ENCODE measurements at regions not wholly inside any gene's neighbourhood (a gene's known extent, or its start where the extent isn't known, plus 50 kb on each side); places are given as distances from the start of the nearest gene placed in this dataset.

GRCh38 chr20:24730750-24731149 is 218.3 kb upstream of the CST7 start:
- Mint-ChIP-seq H3K27me3 (ENCODE audit: low read depth, poor library complexity) (no peaks in the 10 kb centered on the region), H3K36me3 (ENCODE audit: low read depth) (no peaks in the 10 kb centered on the region), H3K27ac (no peak overlapping the region), H3K9me3 (no peaks in the 10 kb centered on the region), H3K4me1 (peaks cover 10% of the 10 kb centered on the region), H3K4me3 (no peak overlapping the region)
- DNase-seq, result no peak
- no peak for TF ChIP-seq CTCF (IDR thresholded peaks at IDR 0.05)

- no peak for TF ChIP-seq CTCF (IDR thresholded peaks at IDR 0.05)
Observed at GRCh38 chr20:24731312-24731711, 217.8 kb upstream of the CST7 start.

GRCh38 chr20:24732076-24732475 is 217.0 kb upstream of the CST7 start:
- Mint-ChIP-seq H3K27ac (no peak overlapping the region), H3K4me3 (no peak overlapping the region), H3K27me3 (ENCODE audit: low read depth, poor library complexity) (no peaks in the 10 kb centered on the region), H3K36me3 (ENCODE audit: low read depth) (no peaks in the 10 kb centered on the region), H3K9me3 (no peaks in the 10 kb centered on the region), H3K4me1 (peaks cover 10% of the 10 kb centered on the region)
- no peak for TF ChIP-seq CTCF (IDR thresholded peaks at IDR 0.05)
- no peak for DNase-seq

More at GRCh38 chr20:24731312-24731711, 217.8 kb upstream of the CST7 start:
- no peak for DNase-seq
- Mint-ChIP-seq H3K4me1 (peaks cover 10% of the 10 kb centered on the region), H3K36me3 (ENCODE audit: low read depth) (no peaks in the 10 kb centered on the region), H3K27me3 (ENCODE audit: low read depth, poor library complexity) (no peaks in the 10 kb centered on the region), H3K27ac (no peak overlapping the region), H3K9me3 (no peaks in the 10 kb centered on the region), H3K4me3 (no peak overlapping the region)

- Mint-ChIP-seq H3K4me3 (no peak overlapping the region), H3K27me3 (ENCODE audit: low read depth, poor library complexity) (no peaks in the 10 kb centered on the region), H3K4me1 (peaks cover 10% of the 10 kb centered on the region), H3K27ac (no peak overlapping the region), H3K9me3 (no peaks in the 10 kb centered on the region), H3K36me3 (ENCODE audit: low read depth) (no peaks in the 10 kb centered on the region)
- no peak for TF ChIP-seq CTCF (IDR thresholded peaks at IDR 0.05)
- DNase-seq, result no peak
Observed at GRCh38 chr20:24732599-24732998, 216.5 kb upstream of the CST7 start.

GRCh38 chr20:24733416-24733815 is 215.7 kb upstream of the CST7 start:
- peaks cover 10% of the 10 kb centered on the region for H3K4me1 Mint-ChIP-seq
- no peaks in the 10 kb centered on the region for H3K36me3 Mint-ChIP-seq (ENCODE audit: low read depth)
- H3K27me3 Mint-ChIP-seq (ENCODE audit: low read depth, poor library complexity), result no peaks in the 10 kb centered on the region
- H3K4me3 Mint-ChIP-seq, result no peak overlapping the region
- no peak overlapping the region for H3K27ac Mint-ChIP-seq
- no peaks in the 10 kb centered on the region for H3K9me3 Mint-ChIP-seq
- TF ChIP-seq CTCF (IDR thresholded peaks at IDR 0.05), result no peak
- no peak for DNase-seq

- Mint-ChIP-seq H3K27ac (no peak overlapping the region), H3K36me3 (ENCODE audit: low read depth) (no peaks in the 10 kb centered on the region), H3K4me3 (no peak overlapping the region), H3K4me1 (peaks cover 13% of the 10 kb centered on the region), H3K27me3 (ENCODE audit: low read depth, poor library complexity) (no peaks in the 10 kb centered on the region), H3K9me3 (no peaks in the 10 kb centered on the region)
- TF ChIP-seq CTCF (IDR thresholded peaks at IDR 0.05), result no peak
- DNase-seq, result no peak
Observed at GRCh38 chr20:24734139-24734538, 214.9 kb upstream of the CST7 start.

Data from nephron progenitor cell (in vitro differentiated cells).